ENCODE measurements at regions not wholly inside any gene's neighbourhood (a gene's known extent, or its start where the extent isn't known, plus 50 kb on each side); places are given as distances from the start of the nearest gene placed in this dataset.

- Histone ChIP-seq H4K20me1 (ENCODE audit: insufficient read depth, low read length) (no peaks in the 10 kb centered on the region), H3K27me3 (ENCODE audit: insufficient read depth, low read length) (no peaks in the 10 kb centered on the region), H3K9me3 (ENCODE audit: low read length) (no peaks in the 10 kb centered on the region), H3K9ac (ENCODE audit: low read length) (no peak overlapping the region), H3K79me2 (ENCODE audit: insufficient read depth, low read length) (no peaks in the 10 kb centered on the region), H2AFZ (ENCODE audit: low read length) (no peak overlapping the region), H3K4me2 (ENCODE audit: low read length) (no peak overlapping the region), H3K36me3 (ENCODE audit: insufficient read depth, low read length) (no peaks in the 10 kb centered on the region), H3F3A (ENCODE audit: insufficient read depth, low read length) (no peaks in the 10 kb centered on the region), H3K27ac (ENCODE audit: low read depth, low read length, poor library complexity, severe bottlenecking) (no peak overlapping the region), H3K9me2 (ENCODE audit: low read depth, low read length) (no peaks in the 10 kb centered on the region), H3K4me3 (ENCODE audit: low read depth, low read length, poor library complexity, severe bottlenecking) (no peak overlapping the region), H3K4me1 (ENCODE audit: insufficient read depth, low read length, severe bottlenecking) (no peaks in the 10 kb centered on the region)
- TF ChIP-seq CTCF (IDR thresholded peaks at IDR 0.05; ENCODE audit: low read length) (no peak), EZH2 (IDR thresholded peaks at IDR 0.05; ENCODE audit: borderline replicate concordance, low read length) (no peak)
Measured at GRCh38 chr10:6782378-6782777, 202.3 kb upstream of the PRKCQ start.

GRCh38 chr10:6781133-6781770, 201.2 kb upstream of the PRKCQ start:
- no peak overlapping the region for H2AFZ ChIP-seq (ENCODE audit: low read length)
- H3K27me3 ChIP-seq (ENCODE audit: insufficient read depth, low read length) = no peaks in the 10 kb centered on the region
- no peaks in the 10 kb centered on the region for H3K79me2 ChIP-seq (ENCODE audit: insufficient read depth, low read length)
- no peaks in the 10 kb centered on the region for H3K36me3 ChIP-seq (ENCODE audit: insufficient read depth, low read length)
- H4K20me1 ChIP-seq (ENCODE audit: insufficient read depth, low read length) = no peaks in the 10 kb centered on the region
- H3K9ac ChIP-seq (ENCODE audit: low read length) = no peak overlapping the region
- TF ChIP-seq EZH2 (IDR thresholded peaks at IDR 0.05; ENCODE audit: borderline replicate concordance, low read length) (no peak), CTCF (IDR thresholded peaks at IDR 0.05; ENCODE audit: low read length) (no peak)
- H3K4me2 ChIP-seq (ENCODE audit: low read length) = no peak overlapping the region
- H3K27ac ChIP-seq (ENCODE audit: low read depth, low read length, poor library complexity, severe bottlenecking) = no peak overlapping the region
- no peaks in the 10 kb centered on the region for H3K4me1 ChIP-seq (ENCODE audit: insufficient read depth, low read length, severe bottlenecking)
- no peaks in the 10 kb centered on the region for H3K9me2 ChIP-seq (ENCODE audit: low read depth, low read length)
- H3K4me3 ChIP-seq (ENCODE audit: low read depth, low read length, poor library complexity, severe bottlenecking) = no peak overlapping the region
- H3F3A ChIP-seq (ENCODE audit: insufficient read depth, low read length) = no peaks in the 10 kb centered on the region
- no peaks in the 10 kb centered on the region for H3K9me3 ChIP-seq (ENCODE audit: low read length)

- no peak overlapping the region for H3K27ac ChIP-seq (ENCODE audit: low read depth, low read length, poor library complexity, severe bottlenecking)
- TF ChIP-seq EZH2 (IDR thresholded peaks at IDR 0.05; ENCODE audit: borderline replicate concordance, low read length) = no peak
- no peak for TF ChIP-seq CTCF (IDR thresholded peaks at IDR 0.05; ENCODE audit: low read length)
- H4K20me1 ChIP-seq (ENCODE audit: insufficient read depth, low read length) = no peaks in the 10 kb centered on the region
- H3K9me3 ChIP-seq (ENCODE audit: low read length) = no peaks in the 10 kb centered on the region
- H2AFZ ChIP-seq (ENCODE audit: low read length) = no peak overlapping the region
- H3K4me2 ChIP-seq (ENCODE audit: low read length) = no peak overlapping the region
- H3K4me1 ChIP-seq (ENCODE audit: insufficient read depth, low read length, severe bottlenecking) = no peaks in the 10 kb centered on the region
- H3K4me3 ChIP-seq (ENCODE audit: low read depth, low read length, poor library complexity, severe bottlenecking) = no peak overlapping the region
- no peak overlapping the region for H3K9ac ChIP-seq (ENCODE audit: low read length)
- no peaks in the 10 kb centered on the region for H3K9me2 ChIP-seq (ENCODE audit: low read depth, low read length)
- no peaks in the 10 kb centered on the region for H3K79me2 ChIP-seq (ENCODE audit: insufficient read depth, low read length)
- H3K36me3 ChIP-seq (ENCODE audit: insufficient read depth, low read length) = no peaks in the 10 kb centered on the region
- no peaks in the 10 kb centered on the region for H3K27me3 ChIP-seq (ENCODE audit: insufficient read depth, low read length)
- H3F3A ChIP-seq (ENCODE audit: insufficient read depth, low read length) = no peaks in the 10 kb centered on the region
Measured at GRCh38 chr10:6780008-6780677, 200.1 kb upstream of the PRKCQ start.
